Left lobe of liver (tissue), 2 donors: ENCODE measurements at regions not wholly inside any gene's neighbourhood (a gene's known extent, or its start where the extent isn't known, plus 50 kb on each side); places are given as distances from the start of the nearest gene placed in this dataset.

Source experiments
- ATAC-seq: fragments of 200-7000 bp; cut with Tn5 transposase; one replicate; pipeline ENCODE4 v1.9.1; 2020; ENCODE audit warnings: mild to moderate bottlenecking, moderate library complexity
- DNase-seq: peaks from one replicate; pipeline ENCODE4 v3.0.0-alpha.2; 2020; ENCODE audit warnings: low spot score
- donor health status: DM: no; HTN: no; CAD: no; lungs with moderate emphysema.
- donor health status: DM: no; HTN: yes; CAD: no.

DNA sequence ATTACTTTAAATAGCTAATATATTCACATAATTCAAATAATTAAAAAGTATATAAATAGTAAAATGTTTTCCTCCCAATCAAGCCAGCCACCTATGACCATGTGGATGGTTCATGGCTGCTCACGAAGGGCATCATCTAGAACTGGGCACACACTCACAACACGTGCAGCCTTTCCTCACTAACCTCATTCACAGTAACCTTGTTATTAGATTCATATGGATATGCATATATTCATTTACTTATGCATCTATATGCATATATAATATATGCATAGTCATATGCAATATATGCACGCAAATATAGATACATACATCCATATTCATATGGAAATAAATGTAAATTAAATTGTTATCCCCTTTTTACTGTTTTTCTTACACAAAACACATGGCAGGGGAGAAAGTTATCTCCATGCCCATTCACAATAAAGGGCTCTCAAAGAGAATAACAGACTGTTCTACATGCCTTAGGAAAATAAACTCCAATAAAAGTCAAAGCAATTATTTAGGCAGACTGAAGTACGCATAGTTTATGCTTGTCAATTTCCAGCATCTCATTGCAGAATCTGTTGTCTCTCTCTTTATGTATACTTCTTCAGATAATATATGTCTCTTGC is 163.9 kb upstream of the ADGRL3 start:
- ATAC-seq: no peak

DNA sequence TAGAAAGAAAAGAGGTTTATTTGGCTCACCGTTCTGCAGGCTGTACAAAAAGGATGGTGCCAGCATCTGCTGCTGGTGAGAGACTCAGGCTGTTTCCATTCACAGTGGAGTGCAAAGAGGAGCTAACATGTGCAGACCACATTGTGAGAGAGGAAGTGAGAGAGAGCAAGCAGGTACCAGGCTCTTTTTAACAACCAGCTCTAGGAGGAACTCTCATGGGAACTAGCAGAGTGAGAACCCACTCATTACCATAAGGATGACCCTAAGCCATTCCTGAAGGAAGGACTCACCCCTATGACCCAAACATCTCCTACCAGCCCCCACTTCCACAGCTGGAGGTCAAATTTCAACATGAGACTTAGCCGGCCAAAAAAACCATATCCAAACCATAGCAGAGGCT is 158.6 kb upstream of the ADGRL3 start:
- DNase-seq (no peak), ATAC-seq (no peak)

More for the DNA sequence above, 163.9 kb upstream of the ADGRL3 start:
- DNase-seq: no peak

DNA sequence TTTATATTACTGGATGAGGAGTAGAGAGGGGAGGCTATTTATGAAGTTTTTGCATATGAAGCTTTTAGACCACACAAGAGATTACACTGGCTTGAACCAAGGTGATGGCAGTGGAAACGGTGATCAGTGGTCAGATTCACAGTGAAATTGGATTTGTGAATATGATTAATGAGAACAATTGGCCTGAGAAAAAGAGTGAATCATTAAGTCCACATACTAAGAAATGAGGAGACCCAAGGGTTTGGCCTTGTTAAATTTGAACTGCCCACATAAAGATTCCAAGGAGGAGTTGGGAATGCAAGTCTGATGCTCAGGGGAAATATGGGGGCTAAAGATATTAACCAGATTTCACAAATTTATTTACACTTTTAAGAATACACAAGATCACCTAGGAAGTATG is 155.3 kb upstream of the ADGRL3 start:
- ATAC-seq (no peak), DNase-seq (no peak)

DNA sequence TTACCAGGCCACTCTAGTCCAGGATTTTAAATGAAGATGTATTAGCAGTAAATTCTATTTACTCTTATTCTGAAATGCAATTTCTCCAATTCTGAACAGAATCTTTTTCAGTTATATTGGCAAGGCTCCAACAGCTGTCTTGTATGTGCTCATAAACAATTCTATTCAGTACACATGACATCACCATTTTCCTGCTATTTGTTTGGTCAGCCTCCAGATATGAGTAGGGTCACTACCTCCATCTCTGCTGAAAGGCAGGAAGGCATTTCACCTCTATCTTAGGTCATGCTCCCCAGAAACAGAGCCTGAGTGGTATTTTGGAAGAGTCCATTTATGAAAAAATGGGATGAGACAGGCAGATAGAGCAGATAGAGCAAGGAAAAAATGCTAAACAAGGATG is 151.1 kb upstream of the ADGRL3 start:
- no peak for DNase-seq
- no peak for ATAC-seq

DNA sequence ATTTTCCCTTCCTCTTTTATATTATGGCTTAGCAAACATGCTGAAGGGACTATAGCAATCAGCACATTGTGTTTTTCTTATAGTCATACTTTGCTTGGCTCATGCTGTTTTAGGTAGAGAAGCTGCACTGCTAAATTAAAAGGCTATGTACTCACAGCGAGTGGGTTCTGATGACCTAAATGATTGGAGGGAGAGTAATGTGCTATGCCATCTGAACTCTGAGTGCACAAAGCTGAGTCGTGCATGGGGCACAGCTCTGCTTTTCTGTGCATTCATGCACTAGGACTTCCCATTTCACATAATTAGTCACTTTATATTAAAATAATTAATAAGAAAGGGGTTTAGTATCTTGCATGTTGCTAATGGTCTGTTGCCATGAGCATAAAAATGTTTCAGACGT is 132.7 kb upstream of the ADGRL3 start:
- DNase-seq (no peak), ATAC-seq (no peak)

DNA sequence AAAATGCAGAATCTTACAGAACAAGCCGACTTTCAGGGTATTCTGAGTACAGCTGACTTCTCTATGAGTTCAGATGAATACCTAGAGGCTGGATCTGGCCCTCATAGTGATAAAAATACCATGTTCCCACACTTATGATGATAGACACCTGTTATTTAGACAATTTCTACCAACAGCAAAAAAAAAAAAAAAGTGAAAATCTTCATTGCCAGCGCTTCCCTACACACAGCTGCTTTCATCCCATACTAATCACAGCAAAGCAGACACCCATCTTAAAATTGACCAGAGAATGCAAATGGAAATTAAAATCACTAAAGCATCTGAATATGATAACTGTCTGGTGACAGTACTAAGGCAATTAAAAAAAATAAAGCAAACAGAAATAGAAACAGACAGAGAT is 132.1 kb upstream of the ADGRL3 start:
- DNase-seq (no peak), ATAC-seq (no peak)

DNA sequence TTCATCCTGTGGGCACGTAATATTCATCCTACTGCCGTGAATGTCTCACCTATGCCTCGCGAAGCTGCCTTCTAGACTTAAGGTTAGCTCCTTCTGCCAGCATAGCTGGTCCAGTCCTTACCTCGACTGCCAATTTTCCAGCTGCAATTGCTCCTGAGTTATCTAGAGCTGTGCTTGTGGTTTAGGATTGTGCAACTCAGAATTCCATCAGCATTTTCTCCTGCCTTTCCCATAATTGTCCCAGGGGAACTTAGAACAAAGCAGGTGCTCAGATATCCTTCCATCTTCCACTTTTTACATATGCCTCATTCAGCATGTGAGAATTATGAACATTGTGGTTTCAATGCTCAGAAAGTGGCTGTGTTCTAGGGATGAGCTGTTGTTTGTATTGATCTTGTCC is 131.4 kb upstream of the ADGRL3 start:
- DNase-seq: no peak
- no peak for ATAC-seq

DNA sequence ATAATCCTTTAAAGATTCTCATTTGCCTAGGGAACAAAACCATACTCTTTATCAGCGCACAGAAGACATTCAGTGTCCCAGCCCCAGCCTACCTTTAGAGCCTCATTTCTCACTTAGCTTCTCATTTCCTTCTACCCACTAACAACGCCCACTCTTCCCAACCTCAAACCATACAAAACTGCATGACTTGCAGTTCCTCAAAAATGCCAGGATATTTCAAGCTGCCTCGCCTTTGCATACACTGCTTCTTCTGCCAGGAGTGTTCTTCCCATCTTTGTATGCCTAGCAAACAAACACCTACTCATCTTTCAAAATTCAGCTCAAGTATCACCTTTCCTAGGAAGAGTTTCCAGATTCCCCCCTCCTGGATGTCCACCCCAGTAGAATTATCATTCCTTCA is 129.9 kb upstream of the ADGRL3 start:
- DNase-seq (no peak), ATAC-seq (no peak)

DNA sequence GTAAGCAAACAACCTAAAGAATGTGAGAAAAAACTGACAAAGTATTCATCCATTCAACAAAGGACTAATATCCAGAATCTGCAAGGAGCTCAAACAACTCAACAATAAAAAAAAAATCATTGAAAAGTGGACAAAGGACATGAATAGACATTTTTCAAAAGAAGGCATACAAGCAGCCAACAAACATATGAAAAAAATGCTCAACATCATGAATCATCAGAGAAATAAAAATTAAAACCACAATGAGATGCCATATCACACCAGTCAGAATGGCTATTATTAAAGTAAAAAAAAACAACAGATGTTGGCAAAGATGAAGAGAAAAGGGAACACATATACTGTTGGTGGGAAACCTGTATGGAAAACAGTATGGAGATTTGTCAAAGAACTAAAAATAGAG is 120.7 kb upstream of the ADGRL3 start:
- ATAC-seq: no peak
- DNase-seq: no peak

DNA sequence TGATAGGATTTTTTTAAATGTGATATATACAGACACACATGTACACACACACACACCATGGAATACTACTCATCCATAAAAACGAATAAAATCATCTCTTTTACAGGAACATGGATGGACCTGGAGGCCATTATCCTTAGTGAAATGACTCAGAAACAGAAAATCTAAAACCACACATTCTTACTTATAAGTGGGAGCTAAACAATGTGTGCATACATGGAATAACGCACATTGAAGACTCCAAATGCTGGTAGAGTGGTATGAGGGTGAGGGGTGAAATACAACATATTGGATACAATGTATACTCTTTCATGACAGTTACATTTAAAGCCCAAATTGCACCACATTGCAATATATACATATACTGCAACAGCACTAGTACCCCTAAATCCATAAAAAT is 120.2 kb upstream of the ADGRL3 start:
- ATAC-seq (no peak), DNase-seq (no peak)

DNA sequence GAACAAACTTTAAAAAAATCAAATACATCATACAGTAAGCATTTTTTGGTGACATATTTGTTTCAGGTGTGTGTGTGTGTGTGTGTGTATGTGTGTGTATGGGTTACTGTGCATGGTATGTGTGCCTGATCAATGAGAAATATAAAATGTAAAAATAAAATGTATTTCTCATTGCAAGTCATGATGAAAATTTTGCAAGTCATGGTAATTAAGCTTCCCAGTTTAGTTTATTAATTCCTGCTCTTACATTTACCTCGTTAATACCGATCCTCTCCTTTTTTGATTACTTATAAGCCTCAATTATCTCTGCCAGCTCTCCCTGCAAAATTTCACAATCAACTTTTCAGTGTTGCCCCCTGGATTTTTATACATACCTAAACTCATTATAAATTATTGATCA is 114.6 kb upstream of the ADGRL3 start:
- ATAC-seq (no peak), DNase-seq (no peak)

DNA sequence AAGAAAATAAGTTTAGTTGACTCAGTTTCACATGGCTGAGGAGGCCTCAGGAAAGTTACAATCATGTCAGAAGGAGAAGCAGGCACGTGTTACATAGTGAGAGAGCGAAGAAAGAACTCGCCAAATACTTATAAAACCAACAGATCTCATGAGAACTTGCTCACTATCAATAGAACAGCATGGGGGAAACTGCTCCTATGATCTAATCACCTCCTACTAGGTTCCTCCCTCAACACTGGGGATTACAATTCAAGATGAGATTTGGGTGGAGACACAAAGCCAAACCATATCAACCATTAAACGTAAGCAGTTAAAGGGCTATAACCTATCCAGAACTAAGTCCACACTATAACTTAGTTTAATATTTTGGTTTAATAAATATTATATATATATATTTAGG is 113.8 kb upstream of the ADGRL3 start:
- ATAC-seq: no peak
- DNase-seq: no peak

DNA sequence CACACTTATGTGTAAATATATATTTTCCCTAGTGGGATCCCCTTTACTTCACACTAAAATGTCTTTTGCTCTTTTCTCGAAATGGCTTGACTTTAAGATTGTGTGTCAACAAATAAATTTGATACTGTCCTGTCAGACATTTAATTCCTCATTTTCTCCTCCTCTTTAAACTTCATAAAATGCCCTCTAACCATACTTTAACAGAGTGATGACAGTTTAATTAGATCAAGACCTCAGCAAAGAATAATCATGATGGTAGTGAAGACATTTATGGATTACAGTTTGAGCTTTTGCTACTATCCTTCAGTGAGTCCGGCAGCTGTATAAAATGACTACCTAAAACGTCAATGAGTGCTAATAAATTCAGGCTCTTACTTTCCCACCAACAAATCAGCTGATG is 113.1 kb upstream of the ADGRL3 start:
- ATAC-seq (no peak), DNase-seq (no peak)

DNA sequence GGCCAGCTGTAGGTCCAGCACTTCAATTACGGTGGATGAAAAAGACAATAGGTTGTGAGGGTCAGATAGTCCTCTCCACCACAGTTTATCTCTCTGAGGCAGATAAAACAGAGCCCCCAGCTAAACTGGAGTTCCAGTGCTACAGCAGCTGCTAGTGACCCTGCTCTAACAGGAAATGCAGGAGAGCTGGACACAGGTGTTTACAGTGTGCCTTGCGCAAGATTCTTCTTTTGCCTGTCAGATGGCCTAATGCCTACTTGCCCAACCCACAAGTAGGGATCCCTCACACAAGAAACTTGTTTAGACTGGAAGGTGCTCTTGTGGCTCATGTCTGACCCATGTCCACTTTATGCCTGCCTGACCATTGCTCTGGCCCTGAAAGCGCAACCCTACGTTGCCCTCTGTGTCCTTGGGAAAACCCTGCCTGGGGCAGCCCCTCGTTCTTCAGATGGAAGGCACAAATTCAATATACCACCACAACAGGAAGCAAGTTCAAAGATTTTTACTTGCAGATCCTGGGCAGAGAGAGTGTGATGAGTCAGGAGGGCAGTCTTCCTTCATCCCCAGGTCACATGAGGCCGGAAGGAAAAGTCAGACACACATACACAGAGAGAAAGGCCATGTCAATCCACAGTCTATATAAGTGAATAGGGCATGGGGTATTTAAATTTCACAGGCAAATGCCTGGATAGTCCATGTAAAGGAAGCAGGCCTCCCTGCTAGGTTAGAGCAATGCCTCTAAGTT is 105.1 kb upstream of the ADGRL3 start:
- no peak for DNase-seq
- ATAC-seq: no peak

DNA sequence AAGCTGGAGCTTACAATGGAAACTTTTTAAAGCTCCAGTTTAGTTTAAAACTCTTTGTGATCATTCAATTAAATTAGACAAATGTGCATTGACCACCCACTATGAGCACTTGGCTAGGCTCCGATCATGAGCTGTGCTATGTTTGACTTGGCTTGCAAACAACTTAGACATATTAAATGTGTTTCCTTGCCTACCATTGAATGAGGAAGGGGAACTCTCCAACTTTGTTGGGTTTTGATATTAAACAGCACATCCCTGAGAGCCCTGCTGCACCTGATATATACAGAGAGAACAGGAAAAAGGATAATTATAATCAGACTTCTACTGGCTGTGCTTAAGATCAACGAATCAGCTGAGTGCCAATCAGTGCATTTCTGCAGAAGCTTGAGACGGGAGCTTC is 71.4 kb upstream of the ADGRL3 start:
- no peak for ATAC-seq
- no peak for DNase-seq

DNA sequence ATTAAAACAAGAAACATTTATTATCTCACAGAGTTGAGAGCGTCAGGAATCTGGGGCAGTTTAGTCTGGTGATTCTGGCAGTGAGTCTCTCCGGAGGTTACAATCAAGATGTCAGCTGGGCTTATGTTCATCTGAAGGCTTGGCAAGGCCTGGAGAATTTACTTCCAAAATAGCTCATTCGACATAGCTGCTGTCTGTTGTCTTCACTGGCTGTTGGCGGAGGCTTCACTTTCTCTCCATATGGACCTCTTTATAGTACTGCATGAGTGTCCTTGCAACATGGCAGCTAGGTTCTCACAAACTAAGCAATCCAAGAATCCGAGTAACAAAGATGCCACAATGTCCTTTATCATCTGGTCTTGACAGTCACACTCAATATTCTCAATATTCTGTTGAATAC is 70.2 kb upstream of the ADGRL3 start:
- ATAC-seq (no peak), DNase-seq (no peak)

DNA sequence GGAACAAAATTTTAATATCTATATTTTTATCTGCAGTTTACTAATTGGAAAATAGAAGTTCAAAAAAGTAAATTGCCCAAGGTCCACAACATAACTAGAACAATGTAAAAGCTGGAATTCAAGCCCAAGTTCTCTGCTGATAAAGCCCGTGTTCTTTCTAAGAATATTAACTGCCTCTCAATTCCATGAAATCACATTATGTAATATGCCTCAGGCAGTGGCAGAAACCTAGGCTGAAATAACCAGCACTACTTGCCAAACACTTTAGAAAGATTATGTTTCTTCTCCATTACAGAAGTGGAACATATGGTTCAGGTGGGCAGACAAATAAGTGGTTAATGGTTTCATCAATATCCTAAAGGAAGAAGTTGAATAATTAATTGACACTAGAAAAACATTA is 56.7 kb upstream of the ADGRL3 start:
- ATAC-seq: no peak
- DNase-seq: no peak

DNA sequence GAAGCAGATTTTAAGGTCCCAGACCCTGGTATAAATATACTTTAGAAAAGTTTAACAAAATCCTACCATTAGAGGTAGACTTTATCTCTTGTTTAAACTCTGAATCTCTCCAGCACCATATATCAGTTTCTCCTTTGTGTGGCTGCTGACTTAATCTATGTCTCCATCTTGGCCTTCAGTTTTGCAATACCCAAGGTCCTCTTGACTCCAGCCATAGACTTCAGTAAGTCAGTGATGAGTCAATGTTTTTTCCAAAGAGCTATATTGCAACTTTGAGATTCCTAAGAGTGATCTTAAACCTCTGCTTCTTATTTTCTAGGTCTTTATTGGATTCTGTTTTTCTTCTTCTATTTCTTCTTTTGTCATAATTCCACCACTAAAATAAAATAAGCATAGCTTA is 50.8 kb upstream of the ADGRL3 start:
- ATAC-seq (no peak), DNase-seq (no peak)
